ENCODE measurements at regions not wholly inside any gene's neighbourhood (a gene's known extent, or its start where the extent isn't known, plus 50 kb on each side); places are given as distances from the start of the nearest gene placed in this dataset.
"Not testable (repeated sequence)": the region's sequence is repeated elsewhere in the genome, so short reads cannot be mapped to it uniquely, and the experiment has no call there.

- DNase-seq (ENCODE audit: low spot score); H3K9ac ChIP-seq (ENCODE audit: insufficient read depth, low read depth, low read length); H3K4me2 ChIP-seq (ENCODE audit: low read depth, low read length); FAIRE-seq; BruUV-seq (replicated peaks); H4K20me1 ChIP-seq (ENCODE audit: insufficient read depth, low read length); H3K36me3 ChIP-seq (replicated peaks in 1 of 2; ENCODE audit: control insufficient read depth in 1 of 2, insufficient read depth in 2 of 2, low read length in 2 of 2); H3K27me3 ChIP-seq (ENCODE audit: control insufficient read depth in 1 of 2, insufficient read depth in 2 of 2, low read length in 2 of 2); CTCF ChIA-PET (ENCODE audit: low intra/inter-chr PET ratio, low total read pairs); in situ Hi-C loops (cut with HindIII; ENCODE audit: extremely low pct_ligation_motif_present, low pct_unique_long_range_greater_than_20kb); H3K4me1 ChIP-seq (ENCODE audit: insufficient read depth, low read length); H3K4me3 ChIP-seq (replicated peaks in 1 of 3; ENCODE audit: insufficient read depth in 1 of 3, low read depth in 2 of 3, low read length in 3 of 3); H3K9me3 ChIP-seq (ENCODE audit: low read length); H2AFZ ChIP-seq (ENCODE audit: low read length); POLR2A ChIA-PET; intact Hi-C loops (cut with micrococcal nuclease; ENCODE audit: unreplicated experiment); H3K27ac ChIP-seq (ENCODE audit: extremely low read length, insufficient read depth, low read length); ATAC-seq; H3K79me2 ChIP-seq (ENCODE audit: insufficient read depth, low read length): not testable (repeated sequence)
- WGBS (ENCODE audit: low lambda C conversion rate): 13% methylated on average over 3 of the region's 3 CpGs
- peak; percentile 92 for TF ChIP-seq MNT (IDR thresholded peaks at IDR 0.05)
Measured at GRCh38 chr2:221944452-221944851, 354.3 kb downstream of the PAX3 start.

DNA sequence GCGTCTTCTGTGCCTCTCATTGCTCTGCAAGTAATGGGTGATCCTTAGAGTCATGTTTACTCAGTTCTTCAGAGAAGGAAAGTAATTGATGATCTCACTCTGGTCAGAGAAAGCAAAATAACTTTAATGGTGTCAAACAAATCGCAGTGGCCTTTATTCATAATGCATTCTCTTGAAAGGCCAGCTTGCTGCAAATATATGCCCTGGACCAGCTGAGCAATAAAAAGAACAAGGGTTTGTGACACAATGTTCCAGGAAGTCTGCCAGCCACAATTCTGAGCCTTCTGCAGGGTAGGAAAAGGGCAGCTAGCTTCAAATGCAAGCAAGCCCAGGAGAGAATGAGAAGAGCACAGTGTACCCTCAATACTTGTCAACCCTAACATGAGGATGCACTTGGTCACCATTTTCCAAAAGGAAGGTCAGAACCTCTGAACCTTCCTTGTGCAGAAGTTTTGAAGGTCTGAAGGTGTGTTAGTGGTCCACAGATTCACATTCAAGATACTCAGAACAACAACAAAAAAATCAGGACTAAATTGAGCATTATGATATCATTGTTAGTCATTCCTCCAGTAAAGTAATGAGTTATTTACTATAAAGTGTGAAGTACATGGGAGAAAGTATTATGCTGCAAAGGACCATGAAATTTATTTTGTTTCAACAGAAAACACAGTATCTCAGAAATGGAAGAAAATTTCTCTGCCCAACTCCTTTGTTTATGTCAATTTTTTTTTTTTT is 355.6 kb downstream of the PAX3 start:
- no peak for ATAC-seq
- H3K27ac ChIP-seq (ENCODE audit: extremely low read length, insufficient read depth, low read length): no peak overlapping the region
- H3K9me3 ChIP-seq (ENCODE audit: low read length): no peaks in the 10 kb centered on the region
- 0% methylated on average over 2 of the region's 2 CpGs for WGBS (ENCODE audit: low lambda C conversion rate)
- no peak for DNase-seq (ENCODE audit: low spot score)
- no peaks in the 10 kb centered on the region for H3K36me3 ChIP-seq (replicated peaks in 1 of 2; ENCODE audit: control insufficient read depth in 1 of 2, insufficient read depth in 2 of 2, low read length in 2 of 2)
- in situ Hi-C loops (cut with HindIII; ENCODE audit: extremely low pct_ligation_motif_present, low pct_unique_long_range_greater_than_20kb): no loop called here
- H3K4me1 ChIP-seq (ENCODE audit: insufficient read depth, low read length): no peaks in the 10 kb centered on the region
- ChIA-PET CTCF (ENCODE audit: low intra/inter-chr PET ratio, low total read pairs) (no interaction called here), POLR2A (no interaction called here)
- H3K4me3 ChIP-seq (replicated peaks in 1 of 3; ENCODE audit: insufficient read depth in 1 of 3, low read depth in 2 of 3, low read length in 3 of 3): no peak overlapping the region
- H3K79me2 ChIP-seq (ENCODE audit: insufficient read depth, low read length): no peaks in the 10 kb centered on the region
- H3K9ac ChIP-seq (ENCODE audit: insufficient read depth, low read depth, low read length): no peak overlapping the region
- H4K20me1 ChIP-seq (ENCODE audit: insufficient read depth, low read length): no peaks in the 10 kb centered on the region
- H3K27me3 ChIP-seq (ENCODE audit: control insufficient read depth in 1 of 2, insufficient read depth in 2 of 2, low read length in 2 of 2): peaks cover 0 to 4% of the 10 kb centered on the region in 2 experiments; a peak in 1 of 5 replicates
- H2AFZ ChIP-seq (ENCODE audit: low read length): no peak overlapping the region
- no TSS peak for BruUV-seq (replicated peaks)
- no peak for FAIRE-seq
- intact Hi-C loops (cut with micrococcal nuclease; ENCODE audit: unreplicated experiment): no loop called here
- no peak overlapping the region for H3K4me2 ChIP-seq (ENCODE audit: low read depth, low read length)
- TF ChIP-seq KLF6 (CRISPR knock-in tag; IDR thresholded peaks at IDR 0.05): no peak
- no peak for TF ChIP-seq GFI1 (CRISPR knock-in tag; IDR thresholded peaks at IDR 0.05; ENCODE audit: borderline replicate concordance)
- TF ChIP-seq GMEB1 (CRISPR knock-in tag; IDR thresholded peaks at IDR 0.05; ENCODE audit: borderline replicate concordance): no peak
- TF ChIP-seq BATF2 (CRISPR knock-in tag; IDR thresholded peaks at IDR 0.05): no peak
- TF ChIP-seq ZNF577 (CRISPR knock-in tag; IDR thresholded peaks at IDR 0.05; ENCODE audit: borderline replicate concordance, low read depth): no peak
- no peak for TF ChIP-seq KAT7 (CRISPR knock-in tag; IDR thresholded peaks at IDR 0.05; ENCODE audit: borderline replicate concordance)
- no peak for TF ChIP-seq NFE2L1 (CRISPR knock-in tag; IDR thresholded peaks at IDR 0.05; ENCODE audit: borderline replicate concordance)
- TF ChIP-seq PAX8 (CRISPR knock-in tag; IDR thresholded peaks at IDR 0.05; ENCODE audit: borderline replicate concordance): no peak
- TF ChIP-seq ZNF382 (CRISPR knock-in tag; IDR thresholded peaks at IDR 0.05; ENCODE audit: borderline replicate concordance): no peak
- no peak for TF ChIP-seq ZFP36L1 (CRISPR knock-in tag; IDR thresholded peaks at IDR 0.05)
- TF ChIP-seq, protein P1, sequence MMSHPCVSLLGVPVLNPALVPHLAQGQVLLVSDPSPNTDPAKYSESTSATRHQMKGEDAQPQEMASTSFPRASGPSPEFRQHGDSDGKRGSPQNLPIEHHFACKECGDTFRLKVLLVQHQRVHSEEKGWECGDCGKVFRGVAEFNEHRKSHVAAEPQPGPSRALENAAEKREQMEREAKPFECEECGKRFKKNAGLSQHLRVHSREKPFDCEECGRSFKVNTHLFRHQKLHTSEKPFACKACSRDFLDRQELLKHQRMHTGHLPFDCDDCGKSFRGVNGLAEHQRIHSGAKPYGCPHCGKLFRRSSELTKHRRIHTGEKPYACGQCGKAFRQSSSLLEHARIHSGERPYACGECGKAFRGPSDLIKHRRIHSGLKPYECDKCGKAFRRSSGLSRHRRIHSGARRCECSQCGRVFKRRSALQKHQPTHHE (CRISPR knock-in tag; IDR thresholded peaks at IDR 0.05; ENCODE audit: borderline replicate concordance): no peak
- TF ChIP-seq MXD4 (CRISPR knock-in tag; IDR thresholded peaks at IDR 0.05): no peak

Data from HepG2 (cell line).